ENCODE measurements at regions not wholly inside any gene's neighbourhood (a gene's known extent, or its start where the extent isn't known, plus 50 kb on each side); places are given as distances from the start of the nearest gene placed in this dataset.

- DNase-seq (ENCODE audit: insufficient read length, low spot score) (no peak), FAIRE-seq (no peak)
- no peak for TF ChIP-seq POU2F2 (IDR thresholded peaks at IDR 0.05; ENCODE audit: low read depth, low read length)
- TF ChIP-seq SPI1 (IDR thresholded peaks at IDR 0.05; ENCODE audit: low read depth, low read length): no peak
- TF ChIP-seq POLR2AphosphoS5 (IDR thresholded peaks at IDR 0.05; ENCODE audit: low read depth, low read length): no peak
- TF ChIP-seq PAX5 (IDR thresholded peaks at IDR 0.05; ENCODE audit: insufficient read depth, low read length, severe bottlenecking): no peak
Measured at GRCh38 chr7:21251151-21251800, 176.6 kb upstream of the SP4 start.

- peak; percentile 5 for DNase-seq (ENCODE audit: insufficient read length, low spot score)
- no peak for FAIRE-seq
- TF ChIP-seq PAX5 (IDR thresholded peaks at IDR 0.05; ENCODE audit: insufficient read depth, low read length, severe bottlenecking) (no peak), POLR2AphosphoS5 (IDR thresholded peaks at IDR 0.05; ENCODE audit: low read depth, low read length) (no peak), POU2F2 (IDR thresholded peaks at IDR 0.05; ENCODE audit: low read depth, low read length) (no peak), TAF1 (IDR thresholded peaks at IDR 0.05; ENCODE audit: low read depth, low read length) (no peak), SPI1 (IDR thresholded peaks at IDR 0.05; ENCODE audit: low read depth, low read length) (no peak), POLR2A (IDR thresholded peaks at IDR 0.05; ENCODE audit: low read depth, low read length) (no peak)
Measured at GRCh38 chr7:21253740-21254687, 173.9 kb upstream of the SP4 start.

- FAIRE-seq (no peak), DNase-seq (ENCODE audit: insufficient read length, low spot score) (no peak)
- TF ChIP-seq SPI1 (IDR thresholded peaks at IDR 0.05; ENCODE audit: low read depth, low read length) (no peak), POLR2AphosphoS5 (IDR thresholded peaks at IDR 0.05; ENCODE audit: low read depth, low read length) (no peak), TAF1 (IDR thresholded peaks at IDR 0.05; ENCODE audit: low read depth, low read length) (no peak), POU2F2 (IDR thresholded peaks at IDR 0.05; ENCODE audit: low read depth, low read length) (no peak), POLR2A (IDR thresholded peaks at IDR 0.05; ENCODE audit: low read depth, low read length) (no peak), PAX5 (IDR thresholded peaks at IDR 0.05; ENCODE audit: insufficient read depth, low read length, severe bottlenecking) (no peak)
Measured at GRCh38 chr7:21256310-21256877, 171.5 kb upstream of the SP4 start.

GRCh38 chr7:21260939-21261338, 166.9 kb upstream of the SP4 start:
- no peak for TF ChIP-seq POLR2A (IDR thresholded peaks at IDR 0.05; ENCODE audit: low read depth, low read length)
- TF ChIP-seq PAX5 (IDR thresholded peaks at IDR 0.05; ENCODE audit: insufficient read depth, low read length, severe bottlenecking): no peak
- no peak for TF ChIP-seq TAF1 (IDR thresholded peaks at IDR 0.05; ENCODE audit: low read depth, low read length)
- no peak for TF ChIP-seq SPI1 (IDR thresholded peaks at IDR 0.05; ENCODE audit: low read depth, low read length)
- no peak for TF ChIP-seq POU2F2 (IDR thresholded peaks at IDR 0.05; ENCODE audit: low read depth, low read length)
- no peak for TF ChIP-seq POLR2AphosphoS5 (IDR thresholded peaks at IDR 0.05; ENCODE audit: low read depth, low read length)
- FAIRE-seq: no peak

GRCh38 chr7:21261627-21262594, 166.0 kb upstream of the SP4 start:
- peak; percentile 5 for DNase-seq (ENCODE audit: insufficient read length, low spot score)
- TF ChIP-seq POLR2AphosphoS5 (IDR thresholded peaks at IDR 0.05; ENCODE audit: low read depth, low read length) (no peak), POLR2A (IDR thresholded peaks at IDR 0.05; ENCODE audit: low read depth, low read length) (no peak), TAF1 (IDR thresholded peaks at IDR 0.05; ENCODE audit: low read depth, low read length) (no peak), POU2F2 (IDR thresholded peaks at IDR 0.05; ENCODE audit: low read depth, low read length) (no peak), PAX5 (IDR thresholded peaks at IDR 0.05; ENCODE audit: insufficient read depth, low read length, severe bottlenecking) (no peak), SPI1 (IDR thresholded peaks at IDR 0.05; ENCODE audit: low read depth, low read length) (no peak)

More at GRCh38 chr7:21260939-21261338, 166.9 kb upstream of the SP4 start:
- no peak for DNase-seq (ENCODE audit: insufficient read length, low spot score)

GRCh38 chr7:21269021-21269420, 158.9 kb upstream of the SP4 start:
- FAIRE-seq (no peak), DNase-seq (ENCODE audit: insufficient read length, low spot score) (no peak)
- TF ChIP-seq TAF1 (IDR thresholded peaks at IDR 0.05; ENCODE audit: low read depth, low read length) (no peak), POLR2A (IDR thresholded peaks at IDR 0.05; ENCODE audit: low read depth, low read length) (no peak), SPI1 (IDR thresholded peaks at IDR 0.05; ENCODE audit: low read depth, low read length) (no peak), PAX5 (IDR thresholded peaks at IDR 0.05; ENCODE audit: insufficient read depth, low read length, severe bottlenecking) (no peak), POLR2AphosphoS5 (IDR thresholded peaks at IDR 0.05; ENCODE audit: low read depth, low read length) (no peak)

More at GRCh38 chr7:21261627-21262594, 166.0 kb upstream of the SP4 start:
- FAIRE-seq: peak; percentile 69

GRCh38 chr7:21276471-21277035, 151.3 kb upstream of the SP4 start:
- DNase-seq (ENCODE audit: insufficient read length, low spot score) (no peak), FAIRE-seq (no peak)
- no peak for TF ChIP-seq POLR2A (IDR thresholded peaks at IDR 0.05; ENCODE audit: low read depth, low read length)
- TF ChIP-seq POLR2AphosphoS5 (IDR thresholded peaks at IDR 0.05; ENCODE audit: low read depth, low read length): no peak
- TF ChIP-seq PAX5 (IDR thresholded peaks at IDR 0.05; ENCODE audit: insufficient read depth, low read length, severe bottlenecking): no peak
- no peak for TF ChIP-seq POU2F2 (IDR thresholded peaks at IDR 0.05; ENCODE audit: low read depth, low read length)
- TF ChIP-seq SPI1 (IDR thresholded peaks at IDR 0.05; ENCODE audit: low read depth, low read length): no peak
- no peak for TF ChIP-seq TAF1 (IDR thresholded peaks at IDR 0.05; ENCODE audit: low read depth, low read length)

GRCh38 chr7:21278944-21279343, 148.9 kb upstream of the SP4 start:
- TF ChIP-seq POU2F2 (IDR thresholded peaks at IDR 0.05; ENCODE audit: low read depth, low read length) (no peak), PAX5 (IDR thresholded peaks at IDR 0.05; ENCODE audit: insufficient read depth, low read length, severe bottlenecking) (no peak), SPI1 (IDR thresholded peaks at IDR 0.05; ENCODE audit: low read depth, low read length) (no peak), POLR2AphosphoS5 (IDR thresholded peaks at IDR 0.05; ENCODE audit: low read depth, low read length) (no peak), POLR2A (IDR thresholded peaks at IDR 0.05; ENCODE audit: low read depth, low read length) (no peak), TAF1 (IDR thresholded peaks at IDR 0.05; ENCODE audit: low read depth, low read length) (no peak)
- FAIRE-seq: no peak

More at GRCh38 chr7:21278944-21279343, 148.9 kb upstream of the SP4 start:
- DNase-seq (ENCODE audit: insufficient read length, low spot score): no peak

Data from GM12891 (cell line).